ENCODE measurements at regions not wholly inside any gene's neighbourhood (a gene's known extent, or its start where the extent isn't known, plus 50 kb on each side); places are given as distances from the start of the nearest gene placed in this dataset.

- Histone ChIP-seq H2AFZ (ENCODE audit: low read depth) (peak overlapping the region; percentile 20; the same call in 1 of the 2 replicates), H3K27ac (ENCODE audit: low read depth in 2 of 2, low read length in 1 of 2) (no peak overlapping the region), H3K4me3 (ENCODE audit: low read depth in 2 of 2, low read length in 1 of 2) (no peak overlapping the region; a peak in 1 of 4 replicates), H3K9me3 (no peaks in the 10 kb centered on the region), H3F3A (replicated peaks; ENCODE audit: insufficient read depth) (no peaks in the 10 kb centered on the region), H3K4me1 (ENCODE audit: control insufficient read depth in 1 of 2, insufficient read depth in 2 of 2, low read depth in 1 of 2, low read length in 1 of 2) (no peaks in the 10 kb centered on the region), H3K79me2 (ENCODE audit: insufficient read depth) (no peaks in the 10 kb centered on the region), H3K36me3 (replicated peaks in 1 of 2; ENCODE audit: control insufficient read depth in 1 of 2, insufficient read depth in 2 of 2, low read length in 1 of 2) (no peaks in the 10 kb centered on the region), H4K20me1 (ENCODE audit: insufficient read depth) (no peaks in the 10 kb centered on the region), H3K4me2 (no peak overlapping the region), H3K9ac (no peak overlapping the region), H3K27me3 (ENCODE audit: insufficient read depth) (no peaks in the 10 kb centered on the region; the same call in 1 of the 2 replicates), H3K9me2 (no peaks in the 10 kb centered on the region)
- peak; percentile 79 for TF ChIP-seq RAD21 (IDR thresholded peaks at IDR 0.05; ENCODE audit: low read length)
- TF ChIP-seq CTCF (IDR thresholded peaks at IDR 0.05), result peak; percentile 73
- no peak for TF ChIP-seq POLR2AphosphoS5 (IDR thresholded peaks at IDR 0.05; ENCODE audit: low read depth, low read length)
- TF ChIP-seq SMC3 (IDR thresholded peaks at IDR 0.05; ENCODE audit: low read depth, low read length), result peak; percentile 38; the same call in 1 of the 2 replicates
- TF ChIP-seq, protein P1, sequence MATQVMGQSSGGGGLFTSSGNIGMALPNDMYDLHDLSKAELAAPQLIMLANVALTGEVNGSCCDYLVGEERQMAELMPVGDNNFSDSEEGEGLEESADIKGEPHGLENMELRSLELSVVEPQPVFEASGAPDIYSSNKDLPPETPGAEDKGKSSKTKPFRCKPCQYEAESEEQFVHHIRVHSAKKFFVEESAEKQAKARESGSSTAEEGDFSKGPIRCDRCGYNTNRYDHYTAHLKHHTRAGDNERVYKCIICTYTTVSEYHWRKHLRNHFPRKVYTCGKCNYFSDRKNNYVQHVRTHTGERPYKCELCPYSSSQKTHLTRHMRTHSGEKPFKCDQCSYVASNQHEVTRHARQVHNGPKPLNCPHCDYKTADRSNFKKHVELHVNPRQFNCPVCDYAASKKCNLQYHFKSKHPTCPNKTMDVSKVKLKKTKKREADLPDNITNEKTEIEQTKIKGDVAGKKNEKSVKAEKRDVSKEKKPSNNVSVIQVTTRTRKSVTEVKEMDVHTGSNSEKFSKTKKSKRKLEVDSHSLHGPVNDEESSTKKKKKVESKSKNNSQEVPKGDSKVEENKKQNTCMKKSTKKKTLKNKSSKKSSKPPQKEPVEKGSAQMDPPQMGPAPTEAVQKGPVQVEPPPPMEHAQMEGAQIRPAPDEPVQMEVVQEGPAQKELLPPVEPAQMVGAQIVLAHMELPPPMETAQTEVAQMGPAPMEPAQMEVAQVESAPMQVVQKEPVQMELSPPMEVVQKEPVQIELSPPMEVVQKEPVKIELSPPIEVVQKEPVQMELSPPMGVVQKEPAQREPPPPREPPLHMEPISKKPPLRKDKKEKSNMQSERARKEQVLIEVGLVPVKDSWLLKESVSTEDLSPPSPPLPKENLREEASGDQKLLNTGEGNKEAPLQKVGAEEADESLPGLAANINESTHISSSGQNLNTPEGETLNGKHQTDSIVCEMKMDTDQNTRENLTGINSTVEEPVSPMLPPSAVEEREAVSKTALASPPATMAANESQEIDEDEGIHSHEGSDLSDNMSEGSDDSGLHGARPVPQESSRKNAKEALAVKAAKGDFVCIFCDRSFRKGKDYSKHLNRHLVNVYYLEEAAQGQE (IDR thresholded peaks at IDR 0.05; ENCODE audit: low read depth, low read length), result no peak
- TF ChIP-seq MXI1 (IDR thresholded peaks at IDR 0.05; ENCODE audit: low read depth, low read length), result no peak
- DNase-seq, result peak; percentile 58
- ChIA-PET POLR2A (no interaction called here), CTCF (interaction anchor here (0.6 to 1.8 kb wide), 14 partner anchors 11 to 300 kb away, joined by 3 to 10 read pairs (median 3); partner anchors contain the start of gene ITGA8)
- 10% methylated on average over 5 of the region's 5 CpGs for WGBS (ENCODE audit: low lambda C conversion rate)
Measured at GRCh38 chr10:15427843-15428414, 56.8 kb upstream of the FAM171A1 start.

- Histone ChIP-seq H3K27me3 (ENCODE audit: insufficient read depth) (no peaks in the 10 kb centered on the region; the same call in 1 of the 2 replicates), H3F3A (replicated peaks; ENCODE audit: insufficient read depth) (no peaks in the 10 kb centered on the region), H2AFZ (ENCODE audit: low read depth) (no peak overlapping the region), H3K9me2 (no peaks in the 10 kb centered on the region), H4K20me1 (ENCODE audit: insufficient read depth) (no peaks in the 10 kb centered on the region), H3K4me2 (no peak overlapping the region), H3K4me3 (ENCODE audit: low read depth in 2 of 2, low read length in 1 of 2) (no peak overlapping the region), H3K9me3 (no peaks in the 10 kb centered on the region), H3K36me3 (replicated peaks in 1 of 2; ENCODE audit: control insufficient read depth in 1 of 2, insufficient read depth in 2 of 2, low read length in 1 of 2) (no peaks in the 10 kb centered on the region), H3K9ac (no peak overlapping the region), H3K79me2 (ENCODE audit: insufficient read depth) (no peaks in the 10 kb centered on the region), H3K4me1 (ENCODE audit: control insufficient read depth in 1 of 2, insufficient read depth in 2 of 2, low read depth in 1 of 2, low read length in 1 of 2) (no peaks in the 10 kb centered on the region), H3K27ac (ENCODE audit: low read depth in 2 of 2, low read length in 1 of 2) (no peak overlapping the region)
- ChIA-PET POLR2A (no interaction called here), CTCF (interaction anchor here (0.8 to 1.4 kb wide), 3 partner anchors 216 to 298 kb away, joined by 3 to 4 read pairs (median 3); no protein-coding TSS in a partner anchor)
- TF ChIP-seq FOXM1 (IDR thresholded peaks at IDR 0.05; ENCODE audit: low read depth) (no peak), RFX5 (IDR thresholded peaks at IDR 0.05; ENCODE audit: low read length) (no peak), NRF1 (IDR thresholded peaks at IDR 0.05; ENCODE audit: low read depth, low read length) (no peak), TAF1 (IDR thresholded peaks at IDR 0.05; ENCODE audit: borderline replicate concordance, low read depth, low read length) (no peak)
- no peak for DNase-seq
- WGBS (ENCODE audit: low lambda C conversion rate), result 76% methylated on average over 9 of the region's 15 CpGs
Measured at GRCh38 chr10:15426558-15426957, 55.5 kb upstream of the FAM171A1 start.

Data from SK-N-SH (cell line).